HFFc6 (cell line): ENCODE measurements at regions not wholly inside any gene's neighbourhood (a gene's known extent, or its start where the extent isn't known, plus 50 kb on each side); places are given as distances from the start of the nearest gene placed in this dataset.

Experiments
- DNase-seq: peaks from one replicate; pipeline ENCODE4 v3.0.0-alpha.2; 2018
- H3K27ac Mint-ChIP-seq: 2 replicates; pipeline ENCODE4 v1.8.0; 2020; ENCODE audit warnings: mild to moderate bottlenecking, mixed read lengths
- H3K27me3 Mint-ChIP-seq: 2 replicates; pipeline ENCODE4 v1.8.0; 2021; ENCODE audit warnings: mild to moderate bottlenecking, moderate library complexity, mixed read lengths; ENCODE audit not compliant: insufficient read depth
- H3K36me3 Mint-ChIP-seq: 2 replicates; pipeline ENCODE4 v1.8.0; 2021; ENCODE audit warnings: low read depth, mixed read lengths
- H3K4me1 Mint-ChIP-seq: 2 replicates; pipeline ENCODE4 v1.8.0; 2020; ENCODE audit warnings: low read depth, mixed read lengths
- H3K4me3 Mint-ChIP-seq: 2 replicates; pipeline ENCODE4 v1.8.0; 2020; ENCODE audit warnings: mild to moderate bottlenecking, moderate library complexity, mixed read lengths
- H3K9me3 Mint-ChIP-seq: 2 replicates; pipeline ENCODE4 v1.8.0; 2020; ENCODE audit warnings: mild to moderate bottlenecking, mixed read lengths
- TF ChIP-seq, protein P1 (sequence below): fragments of 200-600 bp; sonication (generic); IDR thresholded peaks from 2 replicates; pipeline ENCODE4 v1.5.0; 2021; ENCODE audit warnings: antibody characterized with exemption, mild to moderate bottlenecking

DNA sequence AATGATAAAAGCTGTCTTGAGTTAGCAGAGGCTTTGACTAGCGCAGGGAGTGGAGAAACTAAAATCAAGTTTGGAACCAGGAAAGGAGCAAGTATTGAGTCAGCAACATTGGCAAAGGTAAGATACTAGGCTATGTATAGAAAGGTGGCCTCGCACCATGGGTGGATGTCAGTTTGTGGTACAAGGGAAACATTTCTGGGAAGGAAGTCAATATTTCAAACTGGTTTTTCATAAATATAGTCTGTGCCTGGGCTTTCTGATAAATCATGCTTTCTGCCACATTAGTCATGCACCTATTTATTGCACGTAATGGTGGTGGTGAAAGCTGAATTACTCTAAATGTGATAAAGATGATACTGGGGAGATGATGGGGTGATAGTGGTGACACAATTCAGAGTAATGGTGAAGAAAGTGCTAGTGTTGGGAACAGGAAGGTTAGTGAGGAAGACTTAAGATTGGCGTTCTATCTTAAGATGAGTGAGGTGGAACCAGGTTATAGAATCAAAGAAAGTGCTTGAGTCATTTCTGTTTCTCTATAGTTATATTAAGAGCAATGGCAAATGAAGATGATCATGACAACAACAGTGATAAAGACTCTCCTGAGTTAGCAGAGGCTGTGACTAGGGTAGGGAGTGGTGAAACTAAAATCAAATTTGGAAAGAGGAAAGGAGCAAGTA is 729.0 kb downstream of the FAM181B start:
- TF ChIP-seq, protein P1, sequence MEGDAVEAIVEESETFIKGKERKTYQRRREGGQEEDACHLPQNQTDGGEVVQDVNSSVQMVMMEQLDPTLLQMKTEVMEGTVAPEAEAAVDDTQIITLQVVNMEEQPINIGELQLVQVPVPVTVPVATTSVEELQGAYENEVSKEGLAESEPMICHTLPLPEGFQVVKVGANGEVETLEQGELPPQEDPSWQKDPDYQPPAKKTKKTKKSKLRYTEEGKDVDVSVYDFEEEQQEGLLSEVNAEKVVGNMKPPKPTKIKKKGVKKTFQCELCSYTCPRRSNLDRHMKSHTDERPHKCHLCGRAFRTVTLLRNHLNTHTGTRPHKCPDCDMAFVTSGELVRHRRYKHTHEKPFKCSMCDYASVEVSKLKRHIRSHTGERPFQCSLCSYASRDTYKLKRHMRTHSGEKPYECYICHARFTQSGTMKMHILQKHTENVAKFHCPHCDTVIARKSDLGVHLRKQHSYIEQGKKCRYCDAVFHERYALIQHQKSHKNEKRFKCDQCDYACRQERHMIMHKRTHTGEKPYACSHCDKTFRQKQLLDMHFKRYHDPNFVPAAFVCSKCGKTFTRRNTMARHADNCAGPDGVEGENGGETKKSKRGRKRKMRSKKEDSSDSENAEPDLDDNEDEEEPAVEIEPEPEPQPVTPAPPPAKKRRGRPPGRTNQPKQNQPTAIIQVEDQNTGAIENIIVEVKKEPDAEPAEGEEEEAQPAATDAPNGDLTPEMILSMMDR, result no peak
- H3K9me3 Mint-ChIP-seq, result peaks cover 41% of the 10 kb centered on the region

DNA sequence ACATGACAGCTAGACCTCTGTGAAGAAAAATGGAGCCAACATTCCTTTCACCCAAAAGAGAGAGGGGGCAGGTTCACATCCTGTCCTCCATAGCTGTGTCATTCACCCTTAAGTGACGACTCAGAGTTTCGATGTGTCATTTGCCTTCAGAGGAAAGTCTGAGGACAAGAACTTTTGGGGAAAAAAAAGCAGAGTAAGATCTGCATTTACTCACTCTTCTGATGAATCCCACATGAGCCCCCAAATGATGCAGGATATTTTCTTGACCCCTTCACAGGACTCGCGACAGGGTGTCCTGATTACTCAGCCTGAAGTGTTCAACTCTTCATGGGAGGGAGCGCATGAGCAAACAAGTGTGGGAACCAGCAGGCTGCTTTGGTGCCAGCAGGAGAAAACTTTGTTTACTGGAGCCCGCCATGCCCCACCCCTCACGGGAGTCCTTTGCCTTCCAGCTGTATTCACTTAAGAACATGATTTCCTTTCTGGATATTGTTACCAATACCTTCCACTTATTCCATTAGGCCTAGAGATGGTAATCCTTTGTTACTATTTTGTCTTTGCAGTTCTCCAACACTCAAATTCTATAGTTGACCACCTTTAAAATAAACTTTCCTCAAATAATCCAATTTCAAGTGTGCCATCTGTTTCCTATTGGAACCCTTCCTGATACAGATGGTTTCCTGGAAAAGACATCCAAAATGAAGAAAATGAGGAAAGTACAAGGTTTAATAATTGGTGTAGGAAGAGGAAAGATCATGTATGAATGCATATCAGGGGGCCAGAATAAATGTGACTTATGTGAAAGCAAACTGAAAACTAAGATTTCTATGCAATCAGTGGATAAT is 729.8 kb downstream of the FAM181B start:
- H3K4me3 Mint-ChIP-seq, result no peak overlapping the region
- H3K4me1 Mint-ChIP-seq, result no peaks in the 10 kb centered on the region
- no peak overlapping the region for H3K27ac Mint-ChIP-seq

More for the DNA sequence above, 729.0 kb downstream of the FAM181B start:
- no peak for DNase-seq
- Mint-ChIP-seq H3K27me3 (no peaks in the 10 kb centered on the region), H3K27ac (no peak overlapping the region), H3K4me1 (no peaks in the 10 kb centered on the region), H3K36me3 (no peaks in the 10 kb centered on the region), H3K4me3 (no peak overlapping the region)

DNA sequence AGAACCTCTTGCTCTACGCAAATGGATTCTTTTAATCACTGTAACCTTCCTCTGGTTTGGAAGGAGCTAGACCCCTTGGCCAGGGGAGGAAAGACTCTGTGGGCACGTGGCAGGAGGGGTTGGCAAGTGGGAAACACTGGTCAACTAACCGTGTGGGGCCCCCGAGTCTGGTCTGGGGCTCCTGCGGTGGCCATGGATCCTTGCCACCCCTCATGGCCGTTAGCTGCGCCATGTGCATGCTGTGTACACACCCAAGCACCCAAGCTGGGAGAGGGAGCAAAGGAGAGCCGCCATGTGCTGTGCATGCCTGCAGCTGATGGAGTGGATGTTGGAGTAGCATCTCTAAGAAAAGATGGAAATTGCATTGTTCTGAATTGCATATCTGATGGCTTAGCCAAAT is 730.6 kb downstream of the FAM181B start:
- Mint-ChIP-seq H3K4me3 (no peak overlapping the region), H3K27ac (no peak overlapping the region), H3K9me3 (peaks cover 45% of the 10 kb centered on the region), H3K27me3 (no peaks in the 10 kb centered on the region), H3K36me3 (no peaks in the 10 kb centered on the region), H3K4me1 (no peaks in the 10 kb centered on the region)
- TF ChIP-seq, protein P1, result no peak
- DNase-seq, result no peak

More for the DNA sequence above, 729.8 kb downstream of the FAM181B start:
- no peaks in the 10 kb centered on the region for H3K27me3 Mint-ChIP-seq
- no peak for DNase-seq
- H3K36me3 Mint-ChIP-seq, result no peaks in the 10 kb centered on the region
- TF ChIP-seq, protein P1, result no peak
- H3K9me3 Mint-ChIP-seq, result peaks cover 45% of the 10 kb centered on the region

DNA sequence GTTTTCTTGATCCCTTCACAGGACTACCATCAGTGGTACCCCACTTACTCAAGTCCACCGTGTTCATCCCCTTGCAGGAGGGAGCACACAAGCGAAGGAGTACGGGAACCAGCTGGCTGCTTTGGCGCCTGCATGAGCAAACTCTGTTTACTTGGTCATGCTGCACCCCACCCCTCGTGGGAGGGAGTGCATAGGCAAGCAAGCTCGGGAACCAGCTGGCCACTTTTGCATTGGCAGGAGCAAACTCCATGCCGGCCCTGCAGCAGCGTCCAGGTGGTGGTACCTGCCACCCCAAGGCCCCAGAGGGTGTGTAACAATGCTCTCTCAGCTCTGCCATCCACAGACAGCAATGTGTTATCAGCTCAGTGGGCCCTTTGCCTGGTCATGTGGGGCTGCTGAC is 737.8 kb downstream of the FAM181B start:
- H3K4me3 Mint-ChIP-seq, result no peak overlapping the region
- H3K36me3 Mint-ChIP-seq, result no peaks in the 10 kb centered on the region
- TF ChIP-seq, protein P1, result no peak
- peaks cover 35% of the 10 kb centered on the region for H3K9me3 Mint-ChIP-seq
- DNase-seq, result no peak
- no peaks in the 10 kb centered on the region for H3K4me1 Mint-ChIP-seq
- no peak overlapping the region for H3K27ac Mint-ChIP-seq
- H3K27me3 Mint-ChIP-seq, result no peaks in the 10 kb centered on the region

DNA sequence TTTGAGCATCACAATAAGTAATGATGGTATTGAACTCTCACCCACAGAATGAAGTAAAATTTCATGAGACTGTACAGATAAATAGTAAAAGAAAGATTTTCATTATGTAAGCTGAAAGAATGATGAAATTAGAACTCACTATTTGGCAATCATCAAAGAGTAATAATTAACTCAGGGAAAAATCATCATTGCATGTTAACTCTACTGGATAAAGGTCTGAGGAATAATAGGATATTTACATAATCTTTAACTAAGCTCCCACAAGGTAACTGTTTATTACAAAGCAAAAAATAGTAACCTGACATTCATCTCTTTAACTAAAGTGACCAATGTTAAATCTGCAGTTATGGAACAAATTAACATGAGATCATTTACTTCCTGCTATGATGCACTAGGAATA is 739.9 kb downstream of the FAM181B start:
- TF ChIP-seq, protein P1, result no peak
- Mint-ChIP-seq H3K4me1 (no peaks in the 10 kb centered on the region), H3K4me3 (no peak overlapping the region), H3K9me3 (peaks cover 34% of the 10 kb centered on the region), H3K27me3 (no peaks in the 10 kb centered on the region), H3K36me3 (no peaks in the 10 kb centered on the region), H3K27ac (no peak overlapping the region)
- no peak for DNase-seq
